Endothelial cell of umbilical vein (primary cell): ENCODE measurements at regions not wholly inside any gene's neighbourhood (a gene's known extent, or its start where the extent isn't known, plus 50 kb on each side); places are given as distances from the start of the nearest gene placed in this dataset.

Experiments used
- BruUV-seq: library from RNA; stranded (reverse); fragments of 400-500 nt; replicated peaks from 2 replicates; lab custom pipeline; 2021; lab: Mats Ljungman, UMichigan
- CTCF ChIA-PET: fragments of 300-600, 350-600 bp; sonication (Branson Sonifier 250); formaldehyde crosslinking; loops from one replicate; lab custom pipeline; 2021; ENCODE audit warnings: antibody characterized with exemption, inconsistent platforms; lab: Charles Lee
- POLR2A ChIA-PET: fragments of 300-600, 350-600 bp; sonication (Branson Sonifier 250); formaldehyde crosslinking; loops from one replicate; lab custom pipeline; 2021; ENCODE audit warnings: antibody characterized with exemption, inconsistent platforms; lab: Charles Lee
- DNase-seq: peaks from one replicate; pipeline ENCODE4 v3.0.0-alpha.2; 2011; ENCODE audit warnings: low read depth, low spot score
- FAIRE-seq: peaks from 2 replicates; lab custom pipeline; 2011; peaks lifted over from hg19 to GRCh38; lab: Jason Lieb, UNC
- H2AFZ ChIP-seq: 2 replicates; pipeline ENCODE4 v1.6.0; 2012; ENCODE audit warnings: low read depth, low read length, control low read depth, inconsistent platforms
- H3K27ac ChIP-seq: 2 replicates; pipeline ENCODE4 v1.5.1; 2011; ENCODE audit warnings: low read depth, mild to moderate bottlenecking, control low read depth, low read length, moderate library complexity; ENCODE audit not compliant: insufficient read depth
- H3K27me3 ChIP-seq, 2 experiments: 2 replicates each; pipeline versions ENCODE4 v1.6.0 to v1.6.1; 2011; ENCODE audit warnings: low read length in 2 of 2, mixed read lengths in 1 of 2; ENCODE audit not compliant: control insufficient read depth in 2 of 2, insufficient read depth in 2 of 2
- H3K36me3 ChIP-seq, 2 experiments: 2 replicates in 1 of 2; 3 replicates in 1 of 2; pipeline ENCODE4 v1.5.1; 2011; ENCODE audit warnings: low read length in 2 of 2, mild to moderate bottlenecking in 1 of 2, moderate library complexity in 1 of 2; ENCODE audit not compliant: control insufficient read depth in 2 of 2, insufficient read depth in 2 of 2; ENCODE audit errors: extremely low read depth in 1 of 2
- H3K4me1 ChIP-seq: 3 replicates; pipeline ENCODE4 v1.5.1; 2011; ENCODE audit warnings: mild to moderate bottlenecking, low read length; ENCODE audit not compliant: control insufficient read depth, insufficient read depth; ENCODE audit errors: extremely low read depth
- H3K4me2 ChIP-seq: 2 replicates; pipeline ENCODE4 v1.6.1; 2011; ENCODE audit warnings: low read length, control low read depth, mixed read lengths; ENCODE audit not compliant: insufficient read depth
- H3K4me3 ChIP-seq, 3 experiments: fragments of 200-600 bp in 1 of 3; sonication (generic), shearing (Covaris generic) in 1 of 3; replicated peaks in 1 of 3; 2 replicates each; pipeline ENCODE4 v1.5.1; 2011 to 2016; ENCODE audit warnings: control low read depth in 3 of 3, low read length in 3 of 3, mild to moderate bottlenecking in 2 of 3, inconsistent platforms in 1 of 3, low read depth in 1 of 3, moderate library complexity in 1 of 3; ENCODE audit not compliant: insufficient read depth in 1 of 3
- H3K79me2 ChIP-seq: 2 replicates; pipeline ENCODE4 v1.6.0; 2012; ENCODE audit warnings: low read length, inconsistent platforms; ENCODE audit not compliant: control insufficient read depth, insufficient read depth
- H3K9ac ChIP-seq: replicated peaks from 2 replicates; pipeline ENCODE3; 2011; ENCODE audit warnings: low read length, control low read depth; ENCODE audit not compliant: insufficient read depth; ENCODE audit errors: extremely low read depth
- H3K9me1 ChIP-seq: replicated peaks from 3 replicates; pipeline ENCODE4 v1.6.0; 2011; ENCODE audit warnings: mild to moderate bottlenecking, low read length; ENCODE audit not compliant: control insufficient read depth, insufficient read depth; ENCODE audit errors: extremely low read depth
- H3K9me3 ChIP-seq: replicated peaks from 2 replicates; pipeline ENCODE4 v1.5.1; 2012; ENCODE audit warnings: low read length, inconsistent platforms; ENCODE audit not compliant: control insufficient read depth, insufficient read depth
- H4K20me1 ChIP-seq: replicated peaks from 2 replicates; pipeline ENCODE3; 2011; ENCODE audit warnings: mild to moderate bottlenecking, low read length; ENCODE audit not compliant: control insufficient read depth, insufficient read depth; ENCODE audit errors: extremely low read depth
- CTCF ChIP-seq, 2 donors: IDR thresholded peaks; 1 replicate in 1 of 2; 2 replicates in 1 of 2; pipeline ENCODE4 v1.5.1; 2011; ENCODE audit warnings: low read length in 2 of 2, mild to moderate bottlenecking in 2 of 2, moderate library complexity in 2 of 2, control low read depth in 1 of 2, inconsistent platforms in 1 of 2, low read depth in 1 of 2; ENCODE audit not compliant: insufficient read depth in 1 of 2; ENCODE audit errors: extremely low read depth in 1 of 2
- EZH2 ChIP-seq: IDR thresholded peaks from 2 replicates; pipeline ENCODE4 v1.6.1; 2012; ENCODE audit warnings: borderline replicate concordance, low read depth, mild to moderate bottlenecking, moderate library complexity, low read length, inconsistent platforms; ENCODE audit not compliant: severe bottlenecking
- FOS ChIP-seq: IDR thresholded peaks from 2 replicates; pipeline ENCODE4 v1.6.1; 2011; ENCODE audit warnings: mild to moderate bottlenecking, low read length, moderate library complexity, borderline replicate concordance; ENCODE audit not compliant: insufficient read depth
- GATA2 ChIP-seq: IDR thresholded peaks from 2 replicates; pipeline ENCODE4 v1.7.0; 2011; ENCODE audit warnings: low read depth, mild to moderate bottlenecking, moderate library complexity, mixed read lengths, low read length; ENCODE audit not compliant: insufficient read length, insufficient read depth
- JUN ChIP-seq: IDR thresholded peaks from 2 replicates; pipeline ENCODE4 v1.6.1; 2011; ENCODE audit warnings: borderline replicate concordance, low read depth; ENCODE audit not compliant: insufficient read length, insufficient read depth
- MAX ChIP-seq: IDR thresholded peaks from 2 replicates; pipeline ENCODE4 v1.6.1; 2011; ENCODE audit not compliant: insufficient read depth, insufficient read length
- MYC ChIP-seq: IDR thresholded peaks from one replicate; pipeline ENCODE4 v1.6.1; 2011; ENCODE audit warnings: mild to moderate bottlenecking, low read depth, low read length
- POLR2A ChIP-seq: IDR thresholded peaks from 2 replicates; pipeline ENCODE4 v1.6.1; 2012; ENCODE audit warnings: low read depth, mild to moderate bottlenecking, control low read depth, low read length
- POLR2AphosphoS5 ChIP-seq: IDR thresholded peaks from 2 replicates; pipeline ENCODE4 v1.6.1; 2012; ENCODE audit warnings: low read depth, mild to moderate bottlenecking, control low read depth, low read length, moderate library complexity; ENCODE audit not compliant: insufficient read depth
- dilution Hi-C: fragments of 300-500 bp; cut with MboI; formaldehyde crosslinking; loops from one replicate; pipeline ENCODE4 v1.15.0; 2019; ENCODE audit warnings: low sequenced_read_pairs; ENCODE audit not compliant: extremely low pct_ligation_motif_present
- intact Hi-C: fragments of 100-400 bp; cut with micrococcal nuclease; formaldehyde crosslinking; loops from one replicate; pipeline ENCODE4 v1.10.0; 2022

GRCh38 chr22:27163162-27164137 lies 506.1 kb downstream of the MIAT start:
- dilution Hi-C loops = no loop called here
- H4K20me1 ChIP-seq = no peaks in the 10 kb centered on the region
- CTCF ChIA-PET = interaction anchor here (0.9 kb wide), 1 partner anchor 12 kb away, joined by 4 read pairs; no protein-coding TSS in a partner anchor
- BruUV-seq = no TSS peak
- H3K4me1 ChIP-seq = no peaks in the 10 kb centered on the region
- no peak overlapping the region for H3K4me2 ChIP-seq
- FAIRE-seq = no peak
- H3K9ac ChIP-seq = no peak overlapping the region
- DNase-seq = no peak
- H3K9me1 ChIP-seq = no peaks in the 10 kb centered on the region
- peaks cover 2 to 5% of the 10 kb centered on the region in 2 experiments for H3K27me3 ChIP-seq
- H2AFZ ChIP-seq = no peak overlapping the region
- no peaks in the 10 kb centered on the region for H3K79me2 ChIP-seq
- TF ChIP-seq GATA2 = no peak
- no peak for TF ChIP-seq MAX
- no peak for TF ChIP-seq CTCF (IDR thresholded peaks at IDR 0.05; ENCODE audit: extremely low read depth in 1 of 2, insufficient read depth in 1 of 2, low read depth in 1 of 2, low read length in 2 of 2)
- TF ChIP-seq EZH2 = no peak
- TF ChIP-seq POLR2A = no peak
- no peak for TF ChIP-seq JUN
- TF ChIP-seq MYC = no peak
- TF ChIP-seq POLR2AphosphoS5 = no peak
- no peak for TF ChIP-seq FOS
- intact Hi-C loops = no loop called here
- POLR2A ChIA-PET = no interaction called here
- H3K9me3 ChIP-seq = no peaks in the 10 kb centered on the region
- no peaks in the 10 kb centered on the region for H3K36me3 ChIP-seq
- no peak overlapping the region for H3K27ac ChIP-seq
- no peak overlapping the region for H3K4me3 ChIP-seq
